GM19023 (cell line): ENCODE measurements at regions not wholly inside any gene's neighbourhood (a gene's known extent, or its start where the extent isn't known, plus 50 kb on each side); places are given as distances from the start of the nearest gene placed in this dataset.

Experiments used
- ATAC-seq: cut with Tn5 transposase; IDR thresholded peaks from one replicate; pipeline ENCODE4 v1.9.1; 2021; ENCODE audit warnings: mild to moderate bottlenecking, moderate library complexity; ENCODE audit not compliant: unreplicated experiment

GRCh38 chr18:47550611-47551010 lies 299.2 kb upstream of the SKOR2 start:
- no peak for ATAC-seq

GRCh38 chr18:47549021-47549540 lies 297.6 kb upstream of the SKOR2 start:
- no peak for ATAC-seq

GRCh38 chr18:47547539-47548202 lies 296.2 kb upstream of the SKOR2 start:
- no peak for ATAC-seq

- no peak for ATAC-seq
These were observed 294.2 kb upstream of the SKOR2 start for GRCh38 chr18:47545613-47546012.

- ATAC-seq = no peak
These were observed 291.6 kb upstream of the SKOR2 start for GRCh38 chr18:47543080-47543479.

GRCh38 chr18:47542551-47542950 lies 291.1 kb upstream of the SKOR2 start:
- ATAC-seq = no peak

GRCh38 chr18:47531717-47532116 lies 280.3 kb upstream of the SKOR2 start:
- no peak for ATAC-seq

GRCh38 chr18:47530695-47531094 lies 279.2 kb upstream of the SKOR2 start:
- ATAC-seq = no peak

GRCh38 chr18:47528343-47528742 lies 276.9 kb upstream of the SKOR2 start:
- ATAC-seq = no peak

GRCh38 chr18:47526147-47526546 lies 274.7 kb upstream of the SKOR2 start:
- no peak for ATAC-seq

GRCh38 chr18:47522359-47522758 lies 270.9 kb upstream of the SKOR2 start:
- no peak for ATAC-seq

- ATAC-seq = no peak
These were observed 268.8 kb upstream of the SKOR2 start for GRCh38 chr18:47520263-47520662.

- no peak for ATAC-seq
These were observed 268.2 kb upstream of the SKOR2 start for GRCh38 chr18:47519706-47520105.

GRCh38 chr18:47519277-47519676 lies 267.8 kb upstream of the SKOR2 start:
- no peak for ATAC-seq

GRCh38 chr18:47513614-47514013 lies 262.2 kb upstream of the SKOR2 start:
- ATAC-seq = no peak

- no peak for ATAC-seq
These were observed 261.4 kb upstream of the SKOR2 start for GRCh38 chr18:47512726-47513435.

GRCh38 chr18:47512056-47512455 lies 260.6 kb upstream of the SKOR2 start:
- ATAC-seq = no peak

- no peak for ATAC-seq
These were observed 259.4 kb upstream of the SKOR2 start for GRCh38 chr18:47510831-47511230.

- no peak for ATAC-seq
These were observed 256.2 kb upstream of the SKOR2 start for GRCh38 chr18:47507651-47508050.

- no peak for ATAC-seq
These were observed 255.4 kb upstream of the SKOR2 start for GRCh38 chr18:47506897-47507296.

GRCh38 chr18:47501946-47502345 lies 250.5 kb upstream of the SKOR2 start:
- no peak for ATAC-seq

- ATAC-seq = no peak
These were observed 249.5 kb upstream of the SKOR2 start for GRCh38 chr18:47500930-47501329.
